HG03095 (cell line): ENCODE measurements at regions not wholly inside any gene's neighbourhood (a gene's known extent, or its start where the extent isn't known, plus 50 kb on each side); places are given as distances from the start of the nearest gene placed in this dataset.
"Not testable (repeated sequence)": the region's sequence is repeated elsewhere in the genome, so short reads cannot be mapped to it uniquely, and the experiment has no call there.

Experiments used
- ATAC-seq: cut with Tn5 transposase; IDR thresholded peaks from one replicate; pipeline ENCODE4 v1.9.1; 2021; ENCODE audit warnings: moderate library complexity; ENCODE audit not compliant: unreplicated experiment

DNA sequence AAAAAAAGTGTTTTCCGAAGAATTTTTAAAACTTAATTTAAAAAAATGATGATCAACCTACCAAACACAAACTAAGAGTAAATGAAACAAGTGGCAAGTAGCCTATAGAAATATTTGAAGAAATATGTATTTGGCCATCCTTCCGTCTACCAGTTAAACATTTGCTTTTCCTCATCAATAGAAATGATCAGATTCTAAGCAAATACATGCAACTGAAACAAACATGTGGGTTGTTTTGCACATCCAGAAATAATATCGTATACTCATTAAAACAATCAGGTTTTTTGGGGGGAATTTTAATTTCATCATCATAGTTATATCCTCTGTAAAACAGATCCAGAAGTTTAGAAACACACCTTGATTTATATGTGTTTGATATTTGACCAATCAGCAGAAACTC is 1011.7 kb downstream of the GATA3 start:
- ATAC-seq, result no peak

DNA sequence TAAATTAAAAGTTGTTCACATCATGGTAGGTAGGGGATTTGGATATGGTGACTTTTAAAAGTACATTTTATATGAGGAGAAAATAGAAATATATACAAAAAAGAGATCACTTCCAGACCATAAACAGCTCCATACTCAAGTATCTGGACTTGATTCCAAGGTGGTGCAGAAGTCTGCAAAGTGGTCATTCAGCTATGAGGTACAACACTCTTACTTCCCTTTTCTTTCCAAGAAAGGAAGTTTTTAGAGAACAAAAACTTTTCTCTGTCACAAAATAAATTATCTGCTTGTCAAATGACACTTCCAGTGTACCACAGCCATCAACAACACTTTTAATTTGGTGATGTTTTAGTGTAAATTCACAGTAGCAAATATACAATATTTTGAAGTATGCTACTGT is 1013.5 kb downstream of the GATA3 start:
- ATAC-seq, result no peak

DNA sequence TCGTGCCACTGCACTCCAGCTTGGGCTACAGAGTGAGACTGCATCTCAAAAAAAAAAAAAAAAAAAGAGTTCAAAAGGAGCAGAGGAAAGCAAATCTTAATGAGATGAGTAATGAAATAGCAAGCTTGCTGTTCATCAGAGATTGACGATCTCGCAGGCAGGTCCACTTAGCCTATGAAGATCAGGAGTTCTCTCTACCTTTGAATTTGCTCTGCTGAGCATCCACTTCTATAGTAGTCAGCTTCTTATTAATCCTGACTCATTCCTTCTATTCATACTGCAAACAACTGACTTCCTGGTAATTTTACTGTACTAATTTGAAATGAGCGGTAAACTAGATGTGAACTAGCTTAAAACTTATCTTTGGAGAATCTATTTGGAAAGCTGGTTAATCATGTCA is 1014.6 kb downstream of the GATA3 start:
- ATAC-seq, result no peak

DNA sequence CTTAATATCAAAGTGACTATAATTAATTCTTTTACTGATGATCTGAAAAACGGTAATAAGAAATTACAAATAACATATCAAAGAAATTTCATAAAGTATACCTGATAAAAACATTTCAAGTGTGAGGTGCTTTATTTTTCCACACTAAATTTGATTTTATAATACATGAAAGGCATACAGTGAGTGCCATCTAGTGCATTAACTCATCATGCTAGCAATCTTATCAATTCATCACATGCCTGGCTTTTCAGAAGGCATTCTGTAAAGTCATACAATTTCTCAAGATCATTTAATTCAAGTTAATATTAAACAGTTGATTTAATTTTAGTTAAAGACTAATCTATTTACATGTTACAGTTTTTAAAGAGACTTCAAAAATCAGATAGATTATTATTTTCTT is 1020.9 kb downstream of the GATA3 start:
- no peak for ATAC-seq

DNA sequence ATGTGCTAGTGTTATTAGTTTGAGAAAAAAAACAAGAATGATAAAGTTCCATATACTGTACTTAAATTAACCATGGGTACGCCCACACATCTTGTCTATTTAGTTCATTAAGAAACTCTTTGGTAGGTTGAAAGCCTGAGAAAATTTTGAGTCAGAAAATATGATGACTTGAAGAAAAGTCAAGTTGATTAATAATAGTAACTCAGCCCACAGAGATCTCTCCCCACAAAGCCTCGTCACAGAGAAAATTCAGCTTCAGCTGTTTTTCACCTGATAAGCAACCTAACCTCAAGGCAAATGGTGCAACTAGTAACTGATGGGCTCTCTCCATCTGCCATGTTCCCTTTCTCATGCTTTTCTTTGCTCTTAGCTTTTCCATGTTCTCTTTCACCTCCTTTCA is 1021.6 kb downstream of the GATA3 start:
- ATAC-seq, result no peak

DNA sequence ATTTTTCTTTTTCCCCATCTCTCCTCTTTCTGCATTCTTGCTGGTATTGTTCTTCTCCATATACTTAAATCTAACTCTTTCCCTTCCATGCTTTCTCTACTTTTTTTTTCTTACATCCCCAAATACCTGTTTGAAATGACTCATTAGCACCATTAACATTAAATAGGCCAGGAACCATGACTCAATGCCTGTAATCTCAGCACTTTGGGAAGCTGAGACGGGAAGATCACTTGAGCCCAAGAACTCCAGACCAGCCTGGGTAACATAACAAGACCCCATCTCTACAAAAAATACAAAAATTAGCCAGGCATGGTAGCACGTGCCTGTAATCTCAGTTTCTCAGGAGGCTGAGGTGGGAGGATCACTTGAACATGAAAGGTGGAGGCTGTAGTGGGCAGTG is 1026.8 kb downstream of the GATA3 start:
- ATAC-seq, result no peak

DNA sequence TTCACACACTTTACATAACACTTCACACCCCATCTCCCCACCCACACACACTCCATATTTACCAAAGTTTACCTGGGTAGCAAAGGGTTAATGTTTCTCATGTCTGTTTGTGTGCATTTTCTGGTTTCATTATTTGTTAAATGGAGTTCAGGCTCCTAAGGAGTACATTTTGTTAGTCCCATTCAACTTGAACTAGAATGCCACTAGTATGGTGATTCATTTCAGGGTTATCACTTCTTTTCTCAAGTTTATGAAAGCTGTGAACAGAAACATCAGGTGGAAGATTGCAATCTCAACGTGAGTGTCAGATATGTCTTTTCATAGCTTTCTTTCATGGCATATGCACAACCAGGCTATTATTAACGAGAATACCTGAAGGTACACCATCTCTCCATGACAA is 1027.5 kb downstream of the GATA3 start:
- no peak for ATAC-seq

DNA sequence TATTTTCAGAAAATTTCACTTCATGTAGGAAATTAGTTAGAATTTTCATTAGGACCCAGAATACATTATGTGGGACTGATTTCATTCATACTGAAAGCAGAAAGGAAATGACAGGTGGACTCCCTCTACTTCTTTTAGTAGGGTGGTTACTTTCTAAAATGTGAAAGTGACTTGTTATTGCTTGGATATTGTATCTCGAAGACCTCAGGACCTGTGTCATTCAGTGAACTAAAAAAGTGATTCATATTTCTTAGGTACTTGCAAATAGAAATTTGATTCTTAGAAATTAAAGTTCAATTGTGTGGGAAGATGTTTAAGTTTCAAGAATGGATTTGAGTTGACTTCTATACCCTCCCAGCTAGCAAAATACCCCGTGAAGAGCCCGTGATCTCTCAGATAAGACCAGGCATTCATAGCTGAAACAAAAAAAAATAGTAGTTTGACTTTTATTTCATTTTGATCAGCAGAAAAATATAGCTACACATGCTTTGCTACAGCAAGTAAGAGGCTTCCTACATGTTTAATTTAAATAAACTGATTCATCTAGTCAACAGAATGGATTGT is 1037.1 kb downstream of the GATA3 start:
- ATAC-seq, result no peak

DNA sequence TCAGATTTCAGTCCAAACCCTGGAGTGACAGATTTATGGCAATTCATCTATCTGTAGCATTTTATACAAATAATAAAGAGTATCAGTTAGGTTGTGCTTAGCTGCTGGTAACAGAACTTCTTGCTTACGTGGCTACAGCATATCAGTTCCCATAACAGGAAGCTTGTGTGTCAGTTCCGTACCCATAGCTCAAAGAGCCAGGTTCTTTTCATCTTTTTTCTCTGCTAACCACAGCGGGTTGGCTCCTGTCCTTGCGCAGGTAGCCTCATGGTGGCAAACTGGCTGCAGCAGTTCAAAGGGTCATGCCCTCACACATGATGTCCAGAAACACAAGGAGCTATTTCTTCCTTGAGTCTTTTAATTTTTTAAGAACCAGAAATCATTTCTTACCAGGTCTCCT is 1041.8 kb downstream of the GATA3 start:
- ATAC-seq, result no peak

DNA sequence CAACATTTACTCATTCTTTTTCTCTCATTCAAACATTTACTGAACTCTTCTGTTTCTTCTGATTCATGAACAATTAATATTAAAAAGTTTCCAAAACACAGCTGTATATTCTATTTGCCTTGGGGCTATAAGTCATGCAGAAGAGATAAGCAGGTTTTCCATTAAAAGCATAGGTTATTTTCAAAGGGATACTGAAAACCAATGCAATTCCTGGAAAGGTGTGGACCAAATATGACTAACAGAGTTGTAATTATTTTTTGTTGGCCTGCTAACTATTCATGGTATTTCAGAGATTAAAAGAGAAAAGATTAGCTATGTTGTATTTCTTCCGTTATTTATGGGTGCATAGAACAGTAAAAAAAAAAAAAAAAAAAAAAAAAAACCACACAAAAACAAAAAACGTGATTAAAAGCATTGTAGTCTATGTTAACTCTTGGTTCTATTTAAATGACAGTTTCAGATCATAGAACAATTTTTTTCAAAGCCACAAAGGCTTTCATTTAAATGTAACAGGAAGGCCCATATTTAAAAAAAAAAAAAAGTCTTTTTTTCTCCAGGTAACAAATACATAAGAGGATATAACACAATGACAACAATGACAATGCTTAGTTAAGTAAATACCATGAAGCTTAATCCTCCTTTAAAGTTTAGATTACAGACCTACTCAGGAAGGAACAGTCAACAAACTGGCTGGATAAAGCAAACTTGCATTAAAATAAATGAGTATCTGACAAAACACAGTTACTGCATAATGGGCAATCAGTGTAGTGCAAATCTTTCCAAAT is 1042.9 kb downstream of the GATA3 start:
- ATAC-seq, result no peak

DNA sequence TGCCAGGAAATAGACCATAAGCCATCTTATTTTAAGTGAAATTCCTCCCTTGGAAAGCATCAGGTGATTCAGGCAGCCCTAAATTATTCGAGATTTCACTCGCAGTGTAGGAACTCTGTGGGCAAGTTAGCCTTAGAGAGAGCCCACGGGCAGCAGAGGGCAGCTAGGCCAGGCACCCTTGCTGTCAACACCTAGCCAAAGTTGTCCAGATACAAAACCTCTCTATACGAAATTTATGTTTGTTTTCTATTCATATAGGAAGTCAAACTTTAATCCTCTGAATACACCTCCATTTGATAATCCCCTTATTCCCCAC is 1043.5 kb downstream of the GATA3 start:
- ATAC-seq, result no peak

DNA sequence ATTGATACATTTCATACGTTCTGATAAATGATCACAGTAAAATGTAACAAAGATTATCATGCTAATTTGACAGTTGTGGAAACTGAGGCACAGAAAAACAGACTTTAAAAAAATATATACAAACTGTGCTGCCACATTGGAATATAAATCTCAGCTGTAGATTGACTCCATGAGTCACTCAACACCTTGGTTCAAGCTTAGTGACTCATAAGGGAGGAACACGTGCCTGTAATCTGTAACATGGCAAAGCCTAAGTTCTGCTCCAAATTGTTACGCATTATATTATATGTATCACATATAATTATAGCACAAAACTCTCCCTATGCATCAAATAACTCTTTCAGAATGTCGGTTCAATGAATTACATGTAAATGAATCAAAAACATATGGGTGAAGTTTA is 1047.5 kb downstream of the GATA3 start:
- ATAC-seq, result no peak

DNA sequence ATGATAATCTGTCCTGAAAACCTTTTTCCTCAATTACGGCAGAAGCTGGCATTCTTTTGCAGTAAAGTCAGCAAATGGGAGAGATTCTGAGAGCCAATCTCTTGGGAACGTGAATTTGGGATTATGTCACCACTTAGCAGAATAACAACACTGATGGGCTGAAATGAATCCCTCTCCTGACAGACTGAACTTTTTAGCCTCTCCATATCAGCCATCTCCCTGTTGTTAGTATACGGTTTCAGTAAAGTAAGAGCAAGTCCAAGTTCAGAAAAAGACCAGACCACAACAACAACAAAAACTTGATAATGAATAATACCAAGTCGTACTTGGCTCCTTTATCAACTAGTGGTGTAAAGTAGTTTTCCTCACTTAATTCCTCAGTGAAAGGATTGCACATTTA is 1048.8 kb downstream of the GATA3 start:
- no peak for ATAC-seq

DNA sequence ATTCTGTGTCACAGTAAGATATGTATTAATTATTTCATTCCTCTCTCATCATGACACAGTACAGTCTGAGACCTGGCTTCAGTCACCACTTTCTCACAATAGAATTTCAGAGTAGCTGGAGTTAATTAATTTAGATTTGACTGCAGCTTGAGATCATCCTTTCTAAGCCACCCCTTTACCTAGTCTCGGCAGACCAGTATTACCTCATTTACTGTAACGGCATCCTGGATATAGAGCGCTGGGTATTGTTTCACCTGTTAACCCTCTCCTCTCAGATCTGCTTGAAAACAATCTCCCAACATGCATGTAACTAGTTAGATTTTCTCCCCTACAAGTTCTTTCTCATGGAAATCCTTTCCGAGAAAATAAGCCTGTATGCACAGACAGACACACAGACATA is 1057.5 kb downstream of the GATA3 start:
- no peak for ATAC-seq

DNA sequence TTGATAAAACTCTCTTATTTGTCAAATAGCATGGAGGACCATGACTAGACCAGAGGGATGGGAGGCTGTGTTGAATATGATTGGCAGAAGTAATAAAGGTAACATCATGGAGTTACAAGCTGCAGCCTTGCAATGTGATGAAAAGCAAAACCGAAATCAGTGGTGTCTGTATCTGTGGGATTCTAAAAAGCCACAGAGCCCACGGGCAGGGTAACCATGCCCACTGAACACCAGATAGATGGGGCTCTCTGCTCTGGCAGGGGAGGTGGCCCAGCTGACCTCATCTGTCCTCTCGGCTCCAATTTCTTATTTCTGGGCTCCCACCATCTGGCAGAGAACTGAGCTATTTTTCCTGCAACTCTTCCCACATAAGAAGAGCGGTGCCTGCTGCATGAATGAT is 1072.2 kb downstream of the GATA3 start:
- no peak for ATAC-seq

DNA sequence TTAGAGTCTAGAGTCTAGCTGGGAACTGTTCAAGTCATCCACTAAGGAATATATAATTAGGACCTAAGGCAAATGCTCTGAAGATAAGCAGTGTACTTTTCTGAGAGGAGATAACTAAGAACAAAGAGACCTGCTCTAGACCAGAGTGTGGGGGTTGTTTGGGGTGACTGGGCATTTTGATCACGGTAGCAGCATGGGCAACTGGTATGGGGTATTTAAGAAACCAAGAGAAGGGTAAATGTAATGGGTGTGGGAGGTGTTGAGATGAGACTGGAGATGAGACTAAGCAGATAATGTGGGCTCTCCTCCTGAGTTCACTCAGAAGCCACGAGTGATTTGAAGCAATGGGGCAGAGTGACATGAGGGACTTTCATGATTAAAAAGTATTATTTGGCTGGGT is 1082.9 kb downstream of the GATA3 start:
- ATAC-seq, result no peak

DNA sequence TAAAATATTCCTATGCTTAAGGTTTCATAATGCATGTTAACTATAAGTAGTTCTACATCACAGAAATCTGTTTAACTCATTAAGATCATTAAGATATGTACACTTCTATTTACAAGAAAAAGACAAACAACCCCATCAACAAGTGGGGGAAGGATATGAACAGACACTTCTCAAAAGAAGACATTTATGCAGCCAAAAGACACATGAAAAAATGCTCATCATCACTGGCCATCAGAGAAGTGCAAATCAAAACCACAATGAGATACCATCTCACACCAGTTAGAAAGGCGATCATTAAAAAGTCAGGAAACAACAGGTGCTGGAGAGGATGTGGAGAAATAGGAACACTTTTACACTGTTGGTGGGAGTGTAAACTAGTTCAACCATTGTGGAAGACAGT is 1084.3 kb downstream of the GATA3 start:
- ATAC-seq, result not testable (repeated sequence)

DNA sequence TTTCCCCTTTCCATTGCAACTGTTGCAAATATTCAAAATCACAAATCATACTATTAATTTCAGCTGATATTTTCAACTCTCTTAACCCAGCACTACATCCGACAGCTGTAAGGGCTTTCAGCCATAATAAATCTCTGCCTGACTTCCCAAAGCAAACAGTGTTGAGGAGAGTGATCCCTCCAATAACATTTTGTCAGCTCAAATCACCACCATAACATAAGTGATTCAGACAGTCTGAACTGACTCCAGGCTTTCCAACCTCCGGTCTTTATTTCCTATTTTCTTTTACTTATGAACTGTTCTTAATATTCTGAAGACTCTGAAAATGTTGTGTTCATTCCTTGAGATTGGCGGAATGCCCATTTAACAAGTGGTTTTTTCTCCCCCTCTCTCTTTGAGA is 1085.9 kb downstream of the GATA3 start:
- ATAC-seq, result no peak

DNA sequence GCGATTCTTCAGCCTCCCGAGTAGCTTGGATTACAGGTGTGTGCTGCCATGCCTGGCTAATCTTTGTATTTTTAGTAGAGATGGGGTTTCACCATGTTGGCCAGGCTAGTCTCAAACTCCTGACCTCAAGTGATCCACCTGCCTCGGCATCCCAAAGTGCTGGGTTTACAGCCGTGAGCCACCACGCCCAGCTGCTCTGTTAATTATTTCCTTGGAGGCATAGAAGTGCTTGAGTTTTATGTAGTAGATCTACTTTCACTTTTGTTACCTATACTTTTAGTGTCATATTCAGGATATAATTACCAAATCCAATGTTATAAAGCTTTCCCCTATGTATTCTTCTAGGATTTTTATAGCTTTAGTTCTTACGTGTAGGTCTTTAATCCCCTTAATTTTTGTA is 1093.0 kb downstream of the GATA3 start:
- no peak for ATAC-seq

DNA sequence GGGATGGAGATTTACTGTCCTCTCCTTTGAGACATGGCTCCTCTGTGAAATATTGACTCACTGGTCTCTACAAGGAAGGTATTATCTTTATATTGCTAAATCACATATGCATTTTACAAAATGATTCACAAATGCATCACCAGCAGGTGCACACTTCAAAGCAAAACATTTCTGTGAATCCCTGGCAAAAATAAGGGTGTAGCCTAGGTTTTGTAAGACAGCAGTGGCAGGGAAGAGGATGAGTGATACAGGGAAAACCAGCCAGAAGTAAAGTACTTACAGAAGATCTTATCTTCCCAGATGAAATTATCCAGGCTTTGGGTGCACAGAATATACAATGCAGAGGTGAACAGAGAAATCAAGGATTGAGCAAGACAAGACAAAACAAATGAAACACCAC is 1094.6 kb downstream of the GATA3 start:
- ATAC-seq, result no peak

DNA sequence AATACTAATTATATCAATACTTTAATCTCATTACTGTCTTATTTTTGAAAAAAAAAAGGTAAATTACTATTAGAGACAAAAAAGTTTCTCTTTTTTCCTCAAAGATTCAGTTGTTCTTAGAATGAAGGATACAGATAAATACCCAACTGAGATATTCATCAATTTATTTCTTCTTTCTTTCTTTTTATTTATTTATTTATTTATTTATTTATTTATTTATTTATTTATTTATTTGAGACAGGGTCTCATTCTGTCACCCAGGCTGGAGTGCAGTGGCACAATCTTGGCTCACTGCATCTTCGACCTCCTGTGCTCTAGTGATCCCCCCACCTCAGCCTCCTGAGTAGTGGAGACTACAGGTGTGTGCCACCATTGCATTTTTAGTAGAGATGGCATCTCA is 1098.6 kb downstream of the GATA3 start:
- ATAC-seq, result not testable (repeated sequence)

DNA sequence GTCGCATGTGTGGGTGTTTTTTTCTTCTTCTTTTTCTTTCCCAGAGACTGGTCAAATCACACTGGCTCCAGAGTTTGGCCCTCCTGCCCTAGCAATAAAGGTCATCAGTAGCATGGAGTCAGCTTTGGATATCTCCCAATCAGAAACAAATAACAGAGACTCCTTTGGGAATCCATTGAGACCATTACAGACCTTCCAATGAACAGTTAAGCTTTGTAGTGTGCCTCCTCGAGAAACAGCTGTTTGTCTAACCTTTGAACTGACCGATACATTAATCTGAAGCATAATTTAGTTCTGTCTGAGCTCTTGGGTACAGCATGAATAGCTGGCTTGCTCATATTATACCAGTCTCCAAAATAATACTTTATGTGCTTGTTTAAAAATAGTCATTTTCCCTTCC is 1103.2 kb downstream of the GATA3 start:
- no peak for ATAC-seq

DNA sequence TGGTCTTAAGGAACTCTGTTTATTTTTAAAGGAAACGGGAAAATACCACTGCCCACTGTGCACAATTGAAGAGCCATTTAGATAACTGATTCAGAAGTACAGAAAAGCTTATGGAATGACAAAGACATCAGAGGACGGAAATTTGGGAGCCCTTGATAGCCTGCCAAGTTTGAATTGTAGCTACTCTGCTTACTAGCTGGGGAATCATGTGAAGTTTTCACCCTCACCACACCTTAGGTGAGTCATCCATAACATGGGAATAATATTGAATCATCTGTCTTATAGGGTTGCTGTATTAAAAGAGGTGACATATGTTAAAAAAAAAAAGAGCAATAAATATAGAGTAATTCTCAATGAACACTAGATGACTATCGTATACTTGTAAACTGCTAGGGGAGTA is 1104.2 kb downstream of the GATA3 start:
- no peak for ATAC-seq
